AG09309 (cell line): ENCODE measurements at regions not wholly inside any gene's neighbourhood (a gene's known extent, or its start where the extent isn't known, plus 50 kb on each side); places are given as distances from the start of the nearest gene placed in this dataset.

Experiments used
- DNase-seq: peaks from one replicate; pipeline ENCODE4 v3.0.0-alpha.2; 2010; ENCODE audit warnings: low read depth
- H3K4me3 ChIP-seq: 2 replicates; pipeline ENCODE4 v1.5.1; 2011; ENCODE audit warnings: mild to moderate bottlenecking, low read depth, low read length, moderate library complexity; ENCODE audit not compliant: control insufficient read depth
- CTCF ChIP-seq: IDR thresholded peaks from 2 replicates; pipeline ENCODE4 v1.5.1; 2011; ENCODE audit warnings: mild to moderate bottlenecking, low read depth, low read length, inconsistent platforms; ENCODE audit not compliant: insufficient read depth, control insufficient read depth; ENCODE audit errors: missing control alignments

GRCh38 chr1:216905137-216905536, 181.9 kb upstream of the ESRRG start:
- H3K4me3 ChIP-seq = no peak overlapping the region
- no peak for TF ChIP-seq CTCF
- DNase-seq = no peak

- TF ChIP-seq CTCF = no peak
- H3K4me3 ChIP-seq = no peak overlapping the region
- DNase-seq = no peak
Measured at GRCh38 chr1:216904471-216904870, 181.2 kb upstream of the ESRRG start.

- H3K4me3 ChIP-seq = no peak overlapping the region
- no peak for DNase-seq
- TF ChIP-seq CTCF = no peak
Measured at GRCh38 chr1:216903382-216903740, 180.1 kb upstream of the ESRRG start.

- no peak overlapping the region for H3K4me3 ChIP-seq
- no peak for DNase-seq
- TF ChIP-seq CTCF = no peak
Measured at GRCh38 chr1:216902669-216903381, 179.6 kb upstream of the ESRRG start.

- H3K4me3 ChIP-seq = no peak overlapping the region
- no peak for DNase-seq
- no peak for TF ChIP-seq CTCF
Measured at GRCh38 chr1:216900116-216900620, 176.9 kb upstream of the ESRRG start.

GRCh38 chr1:216898801-216899200, 175.6 kb upstream of the ESRRG start:
- no peak for TF ChIP-seq CTCF
- no peak for DNase-seq
- H3K4me3 ChIP-seq = no peak overlapping the region

GRCh38 chr1:216896146-216896545, 172.9 kb upstream of the ESRRG start:
- H3K4me3 ChIP-seq = no peak overlapping the region
- TF ChIP-seq CTCF = no peak
- no peak for DNase-seq
